OCI-LY1 (cell line): ENCODE measurements at regions not wholly inside any gene's neighbourhood (a gene's known extent, or its start where the extent isn't known, plus 50 kb on each side); places are given as distances from the start of the nearest gene placed in this dataset.

Source experiments
- EZH2 ChIP-seq: fragments of 200-600 bp; sonication (generic), shearing (Covaris generic); IDR thresholded peaks from 2 replicates; pipeline ENCODE4 v1.8.0; 2017; ENCODE audit warnings: borderline replicate concordance, mixed run types, mild to moderate bottlenecking, antibody characterized with exemption, low read length, moderate library complexity, mixed read lengths
- TF ChIP-seq, protein P1 (sequence below): fragments of 200-600 bp; sonication (generic), shearing (Covaris generic); IDR thresholded peaks from 2 replicates; pipeline ENCODE4 v1.5.1; 2017; ENCODE audit warnings: mild to moderate bottlenecking, antibody characterized with exemption, low read length, moderate library complexity, mixed read lengths

DNA sequence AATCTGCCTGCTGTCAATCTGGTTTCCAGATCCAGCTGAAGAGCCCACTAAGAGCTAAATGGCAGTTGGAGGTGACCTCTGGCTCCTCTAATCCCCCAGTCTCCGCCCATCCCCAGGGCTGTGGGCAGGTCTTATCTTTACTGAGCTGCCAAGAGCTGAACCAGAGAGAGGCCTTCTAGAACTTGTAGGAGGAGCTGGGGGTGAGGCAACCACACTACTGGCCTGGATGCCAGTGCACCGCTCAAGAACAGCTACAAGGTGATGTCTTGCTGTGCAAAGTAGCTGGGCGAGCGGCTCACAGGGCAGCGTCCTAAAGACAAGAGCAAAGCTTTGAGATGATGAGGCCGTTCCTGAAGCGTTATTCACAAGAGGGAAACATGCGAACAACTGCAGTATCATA lies 374.6 kb downstream of the CTTN start:
- TF ChIP-seq, protein P1, sequence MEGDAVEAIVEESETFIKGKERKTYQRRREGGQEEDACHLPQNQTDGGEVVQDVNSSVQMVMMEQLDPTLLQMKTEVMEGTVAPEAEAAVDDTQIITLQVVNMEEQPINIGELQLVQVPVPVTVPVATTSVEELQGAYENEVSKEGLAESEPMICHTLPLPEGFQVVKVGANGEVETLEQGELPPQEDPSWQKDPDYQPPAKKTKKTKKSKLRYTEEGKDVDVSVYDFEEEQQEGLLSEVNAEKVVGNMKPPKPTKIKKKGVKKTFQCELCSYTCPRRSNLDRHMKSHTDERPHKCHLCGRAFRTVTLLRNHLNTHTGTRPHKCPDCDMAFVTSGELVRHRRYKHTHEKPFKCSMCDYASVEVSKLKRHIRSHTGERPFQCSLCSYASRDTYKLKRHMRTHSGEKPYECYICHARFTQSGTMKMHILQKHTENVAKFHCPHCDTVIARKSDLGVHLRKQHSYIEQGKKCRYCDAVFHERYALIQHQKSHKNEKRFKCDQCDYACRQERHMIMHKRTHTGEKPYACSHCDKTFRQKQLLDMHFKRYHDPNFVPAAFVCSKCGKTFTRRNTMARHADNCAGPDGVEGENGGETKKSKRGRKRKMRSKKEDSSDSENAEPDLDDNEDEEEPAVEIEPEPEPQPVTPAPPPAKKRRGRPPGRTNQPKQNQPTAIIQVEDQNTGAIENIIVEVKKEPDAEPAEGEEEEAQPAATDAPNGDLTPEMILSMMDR, result no peak
- no peak for TF ChIP-seq EZH2
